ENCODE measurements at regions not wholly inside any gene's neighbourhood (a gene's known extent, or its start where the extent isn't known, plus 50 kb on each side); places are given as distances from the start of the nearest gene placed in this dataset.

DNA sequence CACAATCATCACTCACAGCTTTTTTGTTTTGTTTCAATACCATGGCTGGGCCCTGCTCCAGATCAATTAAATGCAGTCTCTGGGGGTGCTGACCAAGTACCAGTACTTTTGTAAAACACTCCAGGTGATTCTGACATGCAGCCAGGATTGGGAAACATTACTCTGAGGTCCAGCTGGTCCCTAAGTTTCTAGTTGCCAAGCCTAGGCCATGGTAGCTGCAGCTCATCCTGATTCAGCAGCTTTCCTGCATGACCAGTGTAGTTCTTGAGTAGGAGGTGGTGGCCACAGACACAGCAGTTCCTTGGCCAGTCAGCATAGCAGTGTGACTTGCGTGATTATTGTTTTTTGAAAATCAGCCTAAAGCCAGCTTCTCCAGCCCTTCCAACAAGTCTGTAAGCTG is 859.1 kb downstream of the DIAPH3 start:
- intact Hi-C loops (cut with micrococcal nuclease): no loop called here
- Histone ChIP-seq H4K20me1 (ENCODE audit: low read length) (no peaks in the 10 kb centered on the region), H3K9me2 (replicated peaks; ENCODE audit: low read length) (no peaks in the 10 kb centered on the region), H2AFZ (ENCODE audit: low read length) (no peak overlapping the region), H3K79me2 (ENCODE audit: low read length) (no peaks in the 10 kb centered on the region), H3F3A (ENCODE audit: low read length, unreplicated experiment) (no peaks in the 10 kb centered on the region), H3K4me2 (ENCODE audit: low read length) (no peak overlapping the region), H3K9me3 (ENCODE audit: low read length) (no peaks in the 10 kb centered on the region), H3K36me3 (ENCODE audit: low read depth, low read length) (no peaks in the 10 kb centered on the region), H3K4me1 (ENCODE audit: insufficient read depth, low read length) (no peaks in the 10 kb centered on the region), H3K4me3 (ENCODE audit: low read length) (no peak overlapping the region), H3K27ac (ENCODE audit: low read length) (no peak overlapping the region), H3K9ac (ENCODE audit: low read length) (no peak overlapping the region), H3K27me3 (ENCODE audit: low read length) (no peaks in the 10 kb centered on the region)
- TF ChIP-seq, protein P1, sequence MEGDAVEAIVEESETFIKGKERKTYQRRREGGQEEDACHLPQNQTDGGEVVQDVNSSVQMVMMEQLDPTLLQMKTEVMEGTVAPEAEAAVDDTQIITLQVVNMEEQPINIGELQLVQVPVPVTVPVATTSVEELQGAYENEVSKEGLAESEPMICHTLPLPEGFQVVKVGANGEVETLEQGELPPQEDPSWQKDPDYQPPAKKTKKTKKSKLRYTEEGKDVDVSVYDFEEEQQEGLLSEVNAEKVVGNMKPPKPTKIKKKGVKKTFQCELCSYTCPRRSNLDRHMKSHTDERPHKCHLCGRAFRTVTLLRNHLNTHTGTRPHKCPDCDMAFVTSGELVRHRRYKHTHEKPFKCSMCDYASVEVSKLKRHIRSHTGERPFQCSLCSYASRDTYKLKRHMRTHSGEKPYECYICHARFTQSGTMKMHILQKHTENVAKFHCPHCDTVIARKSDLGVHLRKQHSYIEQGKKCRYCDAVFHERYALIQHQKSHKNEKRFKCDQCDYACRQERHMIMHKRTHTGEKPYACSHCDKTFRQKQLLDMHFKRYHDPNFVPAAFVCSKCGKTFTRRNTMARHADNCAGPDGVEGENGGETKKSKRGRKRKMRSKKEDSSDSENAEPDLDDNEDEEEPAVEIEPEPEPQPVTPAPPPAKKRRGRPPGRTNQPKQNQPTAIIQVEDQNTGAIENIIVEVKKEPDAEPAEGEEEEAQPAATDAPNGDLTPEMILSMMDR (conservative IDR thresholded peaks at IDR 0.05; ENCODE audit: low read depth, low read length): no peak
- TF ChIP-seq EZH2 (IDR thresholded peaks at IDR 0.05; ENCODE audit: low read length, unreplicated experiment) (no peak), EZH2phosphoT487 (IDR thresholded peaks at IDR 0.05; ENCODE audit: borderline replicate concordance, low read length) (no peak)
- ATAC-seq (no peak), DNase-seq (no peak)
- ChIA-PET CTCF (no interaction called here), POLR2A (ENCODE audit: unreplicated experiment) (no interaction called here)
- BruUV-seq (replicated peaks): no TSS peak

DNA sequence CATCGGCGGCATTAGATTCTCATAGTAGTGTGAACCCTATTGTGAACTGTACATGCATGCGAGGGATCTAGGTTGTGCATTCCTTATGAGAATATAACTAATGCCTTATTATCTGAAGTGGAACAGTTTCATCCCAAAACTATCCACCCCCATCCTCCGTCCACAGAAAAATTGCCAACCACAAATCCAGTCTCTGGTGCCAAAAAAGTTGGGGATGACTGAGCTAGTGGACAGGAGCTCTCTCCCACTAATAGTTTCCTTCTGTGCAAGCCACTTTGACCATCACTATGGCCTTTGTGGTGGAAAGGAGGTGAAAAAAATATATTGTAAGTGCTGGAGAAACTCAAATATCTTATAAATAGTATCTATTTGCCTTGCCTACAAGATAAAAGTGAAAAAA is 857.8 kb downstream of the DIAPH3 start:
- no TSS peak for BruUV-seq (replicated peaks)
- Histone ChIP-seq H3K36me3 (ENCODE audit: low read depth, low read length) (no peaks in the 10 kb centered on the region), H3K9ac (ENCODE audit: low read length) (no peak overlapping the region), H3K9me2 (replicated peaks; ENCODE audit: low read length) (no peaks in the 10 kb centered on the region), H3K4me2 (ENCODE audit: low read length) (no peak overlapping the region), H4K20me1 (ENCODE audit: low read length) (no peaks in the 10 kb centered on the region), H3K4me3 (ENCODE audit: low read length) (no peak overlapping the region), H2AFZ (ENCODE audit: low read length) (no peak overlapping the region), H3K27me3 (ENCODE audit: low read length) (no peaks in the 10 kb centered on the region), H3K79me2 (ENCODE audit: low read length) (no peaks in the 10 kb centered on the region), H3K9me3 (ENCODE audit: low read length) (no peaks in the 10 kb centered on the region), H3K4me1 (ENCODE audit: insufficient read depth, low read length) (no peaks in the 10 kb centered on the region), H3F3A (ENCODE audit: low read length, unreplicated experiment) (no peaks in the 10 kb centered on the region), H3K27ac (ENCODE audit: low read length) (no peak overlapping the region)
- intact Hi-C loops (cut with micrococcal nuclease): no loop called here
- POLR2A ChIA-PET (ENCODE audit: unreplicated experiment): no interaction called here
- ATAC-seq (no peak), DNase-seq (no peak)
- CTCF ChIA-PET: no interaction called here
- TF ChIP-seq, protein P1 (conservative IDR thresholded peaks at IDR 0.05; ENCODE audit: low read depth, low read length): no peak
- TF ChIP-seq EZH2phosphoT487 (IDR thresholded peaks at IDR 0.05; ENCODE audit: borderline replicate concordance, low read length): no peak
- TF ChIP-seq EZH2 (IDR thresholded peaks at IDR 0.05; ENCODE audit: low read length, unreplicated experiment): no peak

DNA sequence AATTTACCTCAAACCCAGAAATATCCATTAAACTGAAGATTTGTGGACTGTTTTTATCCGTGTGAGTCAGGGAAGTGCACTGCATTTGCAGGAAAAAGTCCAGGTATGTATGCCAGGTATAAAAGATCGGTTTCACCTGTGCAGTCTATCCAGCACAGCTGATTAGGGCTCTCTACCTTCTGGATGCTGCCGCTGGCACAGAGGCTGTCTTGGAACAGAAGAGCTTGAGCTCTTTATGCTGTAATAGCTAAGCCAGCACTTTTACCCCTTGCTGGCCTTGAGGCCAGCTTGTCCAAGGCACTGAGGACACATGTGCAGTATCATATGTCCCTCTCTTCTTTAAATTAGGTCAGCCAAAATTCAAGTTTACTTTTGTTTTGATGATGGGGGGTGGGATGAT is 851.0 kb downstream of the DIAPH3 start:
- no peaks in the 10 kb centered on the region for H3K9me3 ChIP-seq (ENCODE audit: low read length)
- no peaks in the 10 kb centered on the region for H3K4me1 ChIP-seq (ENCODE audit: insufficient read depth, low read length)
- no TSS peak for BruUV-seq (replicated peaks)
- no peaks in the 10 kb centered on the region for H3F3A ChIP-seq (ENCODE audit: low read length, unreplicated experiment)
- no peak overlapping the region for H3K9ac ChIP-seq (ENCODE audit: low read length)
- DNase-seq (no peak), ATAC-seq (no peak)
- H3K4me3 ChIP-seq (ENCODE audit: low read length): no peak overlapping the region
- H3K9me2 ChIP-seq (replicated peaks; ENCODE audit: low read length): no peaks in the 10 kb centered on the region
- no peaks in the 10 kb centered on the region for H4K20me1 ChIP-seq (ENCODE audit: low read length)
- no peaks in the 10 kb centered on the region for H3K79me2 ChIP-seq (ENCODE audit: low read length)
- no peak overlapping the region for H2AFZ ChIP-seq (ENCODE audit: low read length)
- no peak overlapping the region for H3K4me2 ChIP-seq (ENCODE audit: low read length)
- no peaks in the 10 kb centered on the region for H3K36me3 ChIP-seq (ENCODE audit: low read depth, low read length)
- intact Hi-C loops (cut with micrococcal nuclease): loop anchor here (10.0 kb wide), 1 partner anchor 1688 kb away; no protein-coding TSS in a partner anchor
- no peak overlapping the region for H3K27ac ChIP-seq (ENCODE audit: low read length)
- ChIA-PET CTCF (no interaction called here), POLR2A (ENCODE audit: unreplicated experiment) (no interaction called here)
- TF ChIP-seq, protein P1 (conservative IDR thresholded peaks at IDR 0.05; ENCODE audit: low read depth, low read length): no peak
- TF ChIP-seq EZH2phosphoT487 (IDR thresholded peaks at IDR 0.05; ENCODE audit: borderline replicate concordance, low read length) (no peak), EZH2 (IDR thresholded peaks at IDR 0.05; ENCODE audit: low read length, unreplicated experiment) (no peak)
- no peaks in the 10 kb centered on the region for H3K27me3 ChIP-seq (ENCODE audit: low read length)
